ENCODE measurements at regions not wholly inside any gene's neighbourhood (a gene's known extent, or its start where the extent isn't known, plus 50 kb on each side); places are given as distances from the start of the nearest gene placed in this dataset.
"Not testable (repeated sequence)": the region's sequence is repeated elsewhere in the genome, so short reads cannot be mapped to it uniquely, and the experiment has no call there.

DNA sequence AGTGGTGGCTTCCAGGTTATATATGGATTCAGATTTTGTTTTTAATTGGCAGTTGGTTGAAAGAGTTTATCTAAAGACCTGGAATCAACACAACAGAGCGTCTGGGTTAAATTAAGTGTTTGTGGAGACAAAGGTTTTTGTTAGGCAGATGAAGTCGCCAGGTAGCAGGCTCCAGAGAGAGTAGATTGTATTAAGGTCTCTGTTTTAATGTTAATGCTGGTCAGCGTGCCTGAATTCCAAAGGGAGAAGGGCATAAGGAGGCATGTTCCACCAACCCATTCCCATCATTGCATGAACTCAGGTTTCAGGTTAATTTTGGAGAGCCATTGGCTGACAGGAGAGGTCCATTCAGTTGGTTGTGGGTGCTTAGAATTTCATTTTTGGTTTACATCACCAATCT, 744.1 kb upstream of the GJE1 start:
- Histone ChIP-seq H3K9me3 (no peaks in the 10 kb centered on the region), H3K27me3 (ENCODE audit: low read depth) (no peaks in the 10 kb centered on the region), H3K4me3 (no peak overlapping the region), H3K36me3 (replicated peaks) (no peaks in the 10 kb centered on the region), H3K4me1 (peaks cover 52% of the 10 kb centered on the region)
- in situ Hi-C loops (cut with MboI; ENCODE audit: low sequenced_read_pairs): no loop called here
- peak; percentile 59 to 82 for DNase-seq (ENCODE audit: low spot score in 2 of 2)

GRCh38 chr6:141370438-141370837, 762.3 kb upstream of the GJE1 start:
- Histone ChIP-seq H3K4me1 (no peaks in the 10 kb centered on the region), H3K27me3 (ENCODE audit: low read depth) (no peaks in the 10 kb centered on the region), H3K36me3 (replicated peaks) (no peaks in the 10 kb centered on the region), H3K4me3 (no peak overlapping the region), H3K9me3 (no peaks in the 10 kb centered on the region)
- in situ Hi-C loops (cut with MboI; ENCODE audit: low sequenced_read_pairs): no loop called here
- no peak for DNase-seq (ENCODE audit: low spot score in 2 of 2)

- H3K4me1 ChIP-seq; H3K4me3 ChIP-seq; in situ Hi-C loops (cut with MboI; ENCODE audit: low sequenced_read_pairs); H3K27me3 ChIP-seq (ENCODE audit: low read depth); DNase-seq (ENCODE audit: low spot score in 2 of 2); H3K36me3 ChIP-seq (replicated peaks); H3K9me3 ChIP-seq: not testable (repeated sequence)
These were observed 765.9 kb upstream of the GJE1 start for GRCh38 chr6:141366796-141367195.

DNA sequence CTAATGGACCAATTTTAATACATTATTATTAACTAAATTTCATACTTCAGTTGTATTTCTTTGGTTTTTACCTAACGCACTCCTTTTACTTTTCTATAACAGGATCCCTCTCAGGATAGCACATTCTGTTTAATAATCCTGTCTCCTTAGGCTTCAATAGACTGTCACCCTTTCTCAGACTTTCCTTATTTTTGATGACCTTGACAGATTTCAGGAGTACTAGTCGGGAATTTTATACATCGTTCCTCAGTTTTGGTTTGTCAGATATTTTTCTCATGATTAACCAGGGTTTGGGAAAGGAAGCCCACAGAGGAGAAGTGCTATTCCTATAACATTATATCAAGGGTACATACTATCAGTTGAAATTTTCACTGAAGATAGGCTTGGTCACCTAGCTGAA, 768.0 kb upstream of the GJE1 start:
- H3K4me3 ChIP-seq: no peak overlapping the region
- no peaks in the 10 kb centered on the region for H3K9me3 ChIP-seq
- in situ Hi-C loops (cut with MboI; ENCODE audit: low sequenced_read_pairs): no loop called here
- H3K27me3 ChIP-seq (ENCODE audit: low read depth): no peaks in the 10 kb centered on the region
- DNase-seq (ENCODE audit: low spot score in 2 of 2): no peak
- no peaks in the 10 kb centered on the region for H3K36me3 ChIP-seq (replicated peaks)
- H3K4me1 ChIP-seq: no peaks in the 10 kb centered on the region

- in situ Hi-C loops (cut with MboI; ENCODE audit: low sequenced_read_pairs): no loop called here
- Histone ChIP-seq H3K36me3 (replicated peaks) (no peaks in the 10 kb centered on the region), H3K4me3 (no peak overlapping the region), H3K9me3 (no peaks in the 10 kb centered on the region), H3K4me1 (no peaks in the 10 kb centered on the region), H3K27me3 (ENCODE audit: low read depth) (no peaks in the 10 kb centered on the region)
- DNase-seq (ENCODE audit: low spot score in 2 of 2): no peak
These were observed 768.5 kb upstream of the GJE1 start for GRCh38 chr6:141364232-141364631.

GRCh38 chr6:141361559-141361958, 771.2 kb upstream of the GJE1 start:
- in situ Hi-C loops (cut with MboI; ENCODE audit: low sequenced_read_pairs): no loop called here

GRCh38 chr6:141359953-141360352, 772.8 kb upstream of the GJE1 start:
- H3K27me3 ChIP-seq (ENCODE audit: low read depth): no peaks in the 10 kb centered on the region
- H3K9me3 ChIP-seq: 0 out of 2 replicates have a peak, but pooled peaks cover 3% of the 10 kb centered on the region
- no peaks in the 10 kb centered on the region for H3K36me3 ChIP-seq (replicated peaks)
- no peaks in the 10 kb centered on the region for H3K4me1 ChIP-seq
- no peak for DNase-seq (ENCODE audit: low spot score in 2 of 2)
- in situ Hi-C loops (cut with MboI; ENCODE audit: low sequenced_read_pairs): no loop called here
- no peak overlapping the region for H3K4me3 ChIP-seq

More at GRCh38 chr6:141361559-141361958, 771.2 kb upstream of the GJE1 start:
- Histone ChIP-seq H3K27me3 (ENCODE audit: low read depth) (no peaks in the 10 kb centered on the region), H3K9me3 (0 out of 2 replicates have a peak, but pooled peaks cover 3% of the 10 kb centered on the region), H3K4me1 (no peaks in the 10 kb centered on the region), H3K4me3 (no peak overlapping the region), H3K36me3 (replicated peaks) (no peaks in the 10 kb centered on the region)
- no peak for DNase-seq (ENCODE audit: low spot score in 2 of 2)

DNA sequence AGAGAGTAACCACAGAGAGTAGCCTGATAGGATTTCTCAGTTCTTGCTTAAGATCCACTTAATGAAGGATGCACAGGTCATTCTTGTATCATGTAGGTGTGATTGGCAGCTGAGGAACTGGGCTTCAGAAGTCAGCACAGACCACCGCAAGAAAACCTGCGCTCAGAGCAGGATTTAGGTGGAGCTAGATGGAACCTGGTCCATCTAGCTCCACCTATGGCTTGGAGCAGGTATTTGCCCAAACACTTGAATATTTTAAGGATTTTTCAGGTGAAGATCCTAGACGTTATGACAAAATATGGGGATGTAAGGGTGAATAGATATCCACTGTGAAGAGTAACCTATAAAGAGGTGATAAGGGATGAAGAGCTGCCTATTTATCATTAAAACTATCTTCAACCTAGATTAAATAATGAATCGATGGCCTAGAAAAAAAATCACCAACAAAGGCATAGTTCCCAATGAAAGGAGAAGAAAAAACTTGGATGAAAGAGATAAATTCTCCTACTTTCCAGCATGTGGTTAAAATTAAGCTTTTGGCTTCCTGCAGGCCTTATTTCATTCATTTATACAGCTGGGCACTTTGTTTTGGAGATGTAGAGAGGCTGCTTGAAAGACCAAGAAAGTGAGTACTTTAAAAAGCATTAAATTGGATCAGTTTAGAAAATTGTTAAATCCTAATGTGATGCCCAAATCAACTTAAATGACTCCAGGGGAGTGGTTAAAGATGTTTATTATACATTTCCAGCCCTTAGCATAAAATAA, 778.4 kb upstream of the GJE1 start:
- no peaks in the 10 kb centered on the region for H3K36me3 ChIP-seq (replicated peaks)
- 0 out of 2 replicates have a peak, but pooled peaks cover 3% of the 10 kb centered on the region for H3K9me3 ChIP-seq
- DNase-seq (ENCODE audit: low spot score in 2 of 2): no peak
- in situ Hi-C loops (cut with MboI; ENCODE audit: low sequenced_read_pairs): no loop called here
- H3K4me1 ChIP-seq: no peaks in the 10 kb centered on the region
- no peak overlapping the region for H3K4me3 ChIP-seq
- H3K27me3 ChIP-seq (ENCODE audit: low read depth): no peaks in the 10 kb centered on the region

GRCh38 chr6:141351721-141352120, 781.0 kb upstream of the GJE1 start:
- in situ Hi-C loops (cut with MboI; ENCODE audit: low sequenced_read_pairs): no loop called here
- no peak for DNase-seq (ENCODE audit: low spot score in 2 of 2)
- H3K4me3 ChIP-seq: no peak overlapping the region
- no peaks in the 10 kb centered on the region for H3K27me3 ChIP-seq (ENCODE audit: low read depth)
- H3K36me3 ChIP-seq (replicated peaks): no peaks in the 10 kb centered on the region
- no peaks in the 10 kb centered on the region for H3K4me1 ChIP-seq
- H3K9me3 ChIP-seq: no peaks in the 10 kb centered on the region

DNA sequence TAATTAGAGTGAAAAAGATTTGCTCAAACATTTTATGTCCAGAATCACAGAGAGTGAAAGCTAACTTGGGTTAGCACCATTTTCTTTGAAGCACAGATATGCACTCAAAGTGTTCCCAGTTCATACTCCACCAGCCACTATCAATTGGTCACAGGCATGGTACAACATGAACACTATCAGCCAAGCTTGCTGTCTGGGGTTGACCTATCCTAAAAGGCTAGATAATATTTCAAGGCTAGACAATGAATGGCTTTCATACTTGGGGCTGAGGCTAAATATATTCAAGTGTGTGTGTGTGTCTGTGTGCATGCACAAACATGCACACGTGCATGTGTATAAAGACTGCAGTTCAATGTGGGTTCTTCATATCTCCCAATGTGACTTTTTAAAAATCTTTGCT, 783.0 kb upstream of the GJE1 start:
- H3K36me3 ChIP-seq (replicated peaks): no peaks in the 10 kb centered on the region
- H3K4me1 ChIP-seq: no peaks in the 10 kb centered on the region
- H3K27me3 ChIP-seq (ENCODE audit: low read depth): no peaks in the 10 kb centered on the region
- H3K9me3 ChIP-seq: no peaks in the 10 kb centered on the region
- H3K4me3 ChIP-seq: no peak overlapping the region
- in situ Hi-C loops (cut with MboI; ENCODE audit: low sequenced_read_pairs): no loop called here
- DNase-seq (ENCODE audit: low spot score in 2 of 2): no peak

DNA sequence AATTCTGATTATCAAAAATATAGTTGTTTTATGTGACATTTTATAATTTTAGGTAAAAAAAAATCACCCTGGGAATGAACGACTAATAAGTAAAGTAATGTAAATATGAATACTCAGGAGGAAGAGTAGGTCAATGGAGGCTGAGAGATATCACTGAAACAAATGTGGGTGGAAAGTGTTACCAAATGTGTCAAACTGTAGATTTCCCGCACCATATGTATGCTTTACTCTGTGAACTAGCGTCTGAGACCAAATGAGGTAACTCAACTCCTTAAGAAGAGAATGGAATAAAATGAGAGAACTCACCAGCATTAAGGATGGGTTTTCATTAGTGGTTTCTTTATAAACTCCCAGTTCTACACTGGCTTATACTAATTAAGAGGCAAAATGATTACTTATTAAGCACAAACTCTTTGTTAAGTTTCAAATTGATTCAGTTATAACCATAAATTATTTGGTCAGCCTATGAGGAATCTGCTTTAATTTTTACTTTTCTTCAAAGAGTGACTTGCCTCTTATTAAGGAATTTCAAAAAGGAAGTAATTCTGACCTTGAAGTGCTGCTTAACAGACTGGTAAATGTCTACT, 784.7 kb upstream of the GJE1 start:
- no peak for DNase-seq (ENCODE audit: low spot score in 2 of 2)
- no peak overlapping the region for H3K4me3 ChIP-seq
- no peaks in the 10 kb centered on the region for H3K9me3 ChIP-seq
- in situ Hi-C loops (cut with MboI; ENCODE audit: low sequenced_read_pairs): no loop called here
- no peaks in the 10 kb centered on the region for H3K36me3 ChIP-seq (replicated peaks)
- H3K4me1 ChIP-seq: no peaks in the 10 kb centered on the region
- no peaks in the 10 kb centered on the region for H3K27me3 ChIP-seq (ENCODE audit: low read depth)

DNA sequence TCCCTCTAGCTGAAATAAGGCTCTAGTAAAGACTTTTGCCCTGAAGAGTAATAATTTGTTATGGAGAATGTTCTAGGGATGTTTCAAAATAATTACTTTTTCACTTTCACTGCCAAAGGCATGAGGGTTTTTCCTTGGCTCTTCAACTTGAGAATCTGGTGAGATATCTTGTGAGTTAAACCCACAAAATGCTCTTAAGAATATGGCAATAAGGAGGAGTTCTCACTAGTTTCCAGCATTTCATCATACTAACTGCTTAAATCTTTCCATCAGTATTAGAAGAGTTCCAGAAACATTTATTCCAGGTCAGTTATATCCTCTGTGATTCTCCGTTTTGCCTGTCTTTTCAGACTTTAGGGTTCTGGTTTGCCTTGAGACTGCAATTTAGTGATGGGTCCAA, 785.6 kb upstream of the GJE1 start:
- no peak for DNase-seq (ENCODE audit: low spot score in 2 of 2)
- H3K36me3 ChIP-seq (replicated peaks): no peaks in the 10 kb centered on the region
- no peaks in the 10 kb centered on the region for H3K9me3 ChIP-seq
- in situ Hi-C loops (cut with MboI; ENCODE audit: low sequenced_read_pairs): no loop called here
- H3K4me3 ChIP-seq: no peak overlapping the region
- no peaks in the 10 kb centered on the region for H3K4me1 ChIP-seq
- no peaks in the 10 kb centered on the region for H3K27me3 ChIP-seq (ENCODE audit: low read depth)

DNA sequence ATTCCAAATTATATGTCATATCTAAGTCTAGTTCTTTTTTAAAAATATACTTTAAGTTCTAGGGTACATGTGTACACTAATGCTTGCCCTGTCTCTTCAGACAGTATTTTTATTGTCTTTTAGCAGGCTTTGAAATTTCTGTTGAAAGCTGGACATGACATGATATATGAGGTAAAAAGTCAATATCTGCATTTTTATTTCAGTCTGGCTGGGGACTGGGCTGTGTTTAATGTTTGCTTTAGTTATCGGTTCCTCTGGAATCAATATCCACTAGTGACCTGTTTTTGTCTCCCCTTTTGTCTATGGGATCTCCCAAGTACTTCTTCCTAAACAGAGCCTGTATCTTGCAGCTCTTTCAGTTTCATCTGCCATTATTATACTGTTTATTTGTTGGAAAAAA, 786.2 kb upstream of the GJE1 start:
- DNase-seq (ENCODE audit: low spot score in 2 of 2): no peak
- Histone ChIP-seq H3K4me1 (no peaks in the 10 kb centered on the region), H3K4me3 (no peak overlapping the region), H3K9me3 (no peaks in the 10 kb centered on the region), H3K27me3 (ENCODE audit: low read depth) (no peaks in the 10 kb centered on the region), H3K36me3 (replicated peaks) (no peaks in the 10 kb centered on the region)
- in situ Hi-C loops (cut with MboI; ENCODE audit: low sequenced_read_pairs): no loop called here

GRCh38 chr6:141337191-141337590, 795.5 kb upstream of the GJE1 start:
- H3K4me1 ChIP-seq: no peaks in the 10 kb centered on the region
- no peaks in the 10 kb centered on the region for H3K36me3 ChIP-seq (replicated peaks)
- H3K4me3 ChIP-seq: no peak overlapping the region
- DNase-seq (ENCODE audit: low spot score in 2 of 2): no peak
- H3K27me3 ChIP-seq (ENCODE audit: low read depth): no peaks in the 10 kb centered on the region
- H3K9me3 ChIP-seq: no peaks in the 10 kb centered on the region
- in situ Hi-C loops (cut with MboI; ENCODE audit: low sequenced_read_pairs): no loop called here
